H1 (cell line): ENCODE measurements at regions not wholly inside any gene's neighbourhood (a gene's known extent, or its start where the extent isn't known, plus 50 kb on each side); places are given as distances from the start of the nearest gene placed in this dataset.

Experiments used
- CTCF ChIA-PET: fragments of 300-600 bp; sonication (Branson Sonifier 250); formaldehyde crosslinking; loops from one replicate; lab custom pipeline; 2021; ENCODE audit not compliant: partially characterized antibody; lab: Charles Lee
- POLR2A ChIA-PET: fragments of 300-600 bp; sonication (Branson Sonifier 250); formaldehyde crosslinking; loops from one replicate; lab custom pipeline; 2021; ENCODE audit warnings: inconsistent platforms; ENCODE audit not compliant: partially characterized antibody; lab: Charles Lee
- DNase-seq, 2 experiments: peaks; one replicate each; pipeline versions ENCODE4 v3.0.0 to v3.0.0-alpha.2; 2010 to 2022; ENCODE audit warnings: low spot score in 2 of 2, low read depth in 1 of 2, mixed read lengths in 1 of 2
- FAIRE-seq: peaks from 2 replicates; lab custom pipeline; 2011; peaks lifted over from hg19 to GRCh38; lab: Jason Lieb, UNC
- H2AFZ ChIP-seq: 2 replicates; pipeline ENCODE4 v1.8.1; 2012; ENCODE audit warnings: low read length, inconsistent platforms
- H2AK5ac ChIP-seq: 2 replicates; pipeline ENCODE4 v1.6.1; 2013; ENCODE audit warnings: low read depth, low read length
- H2BK120ac ChIP-seq: replicated peaks from 2 replicates; pipeline ENCODE3; 2013; ENCODE audit warnings: low read depth, low read length, inconsistent platforms
- H2BK12ac ChIP-seq: 2 replicates; pipeline ENCODE4 v1.6.1; 2013; ENCODE audit warnings: low read depth, low read length
- H2BK15ac ChIP-seq: 2 replicates; pipeline ENCODE4 v1.6.1; 2013; ENCODE audit warnings: low read length
- H2BK20ac ChIP-seq: 2 replicates; pipeline ENCODE4 v1.6.1; 2013; ENCODE audit warnings: low read length
- H2BK5ac ChIP-seq: 2 replicates; pipeline ENCODE4 v1.6.1; 2013; ENCODE audit warnings: low read depth, low read length
- H3K14ac ChIP-seq: 2 replicates; pipeline ENCODE4 v1.6.1; 2013; ENCODE audit warnings: inconsistent platforms; ENCODE audit not compliant: insufficient read length
- H3K18ac ChIP-seq: 2 replicates; pipeline ENCODE4 v1.6.1; 2013; ENCODE audit warnings: low read length; ENCODE audit errors: extremely low read depth
- H3K23ac ChIP-seq: 2 replicates; pipeline ENCODE4 v1.6.1; 2013; ENCODE audit warnings: inconsistent platforms; ENCODE audit not compliant: insufficient read length
- H3K23me2 ChIP-seq: 2 replicates; pipeline ENCODE4 v1.6.1; 2013; ENCODE audit warnings: low read depth, low read length
- H3K27ac ChIP-seq: 2 replicates; pipeline ENCODE4 v1.6.1; 2011; ENCODE audit warnings: low read depth, low read length, inconsistent platforms
- H3K27me3 ChIP-seq, 4 experiments: replicated peaks in 1 of 4; 1 replicate in 1 of 4; 2 replicates in 3 of 4; pipeline versions ENCODE4 v1.6.1 to v1.8.1; 2011 to 2013; ENCODE audit warnings: low read length in 3 of 4, mild to moderate bottlenecking in 3 of 4, inconsistent platforms in 2 of 4, mixed read lengths in 2 of 4, moderate library complexity in 1 of 4; ENCODE audit not compliant: control insufficient read depth in 3 of 4, insufficient read depth in 3 of 4; ENCODE audit errors: extremely low read depth in 1 of 4
- H3K36me3 ChIP-seq, 4 experiments: 2 replicates each; pipeline versions ENCODE4 v1.6.1 to v1.8.1; 2011 to 2013; ENCODE audit warnings: mild to moderate bottlenecking in 4 of 4, low read length in 3 of 4, moderate library complexity in 2 of 4, control low read depth in 1 of 4, inconsistent platforms in 1 of 4; ENCODE audit not compliant: insufficient read depth in 4 of 4, control insufficient read depth in 2 of 4
- H3K4ac ChIP-seq: replicated peaks from 2 replicates; pipeline ENCODE3; 2013; ENCODE audit warnings: low read length, low read depth, mixed read lengths, inconsistent platforms; ENCODE audit not compliant: insufficient read length
- H3K4me1 ChIP-seq, 4 experiments: replicated peaks in 1 of 4; 1 replicate in 1 of 4; 2 replicates in 3 of 4; pipeline versions ENCODE4 v1.6.1 to v1.8.1; 2011 to 2013; ENCODE audit warnings: low read length in 3 of 4, inconsistent platforms in 2 of 4, mixed read lengths in 1 of 4; ENCODE audit not compliant: insufficient read depth in 4 of 4, control insufficient read depth in 3 of 4
- H3K4me2 ChIP-seq, 2 experiments: 2 replicates each; pipeline versions ENCODE4 v1.6.1 to v1.8.1; 2011 to 2013; ENCODE audit warnings: low read depth in 2 of 2, low read length in 2 of 2, control low read depth in 1 of 2, inconsistent platforms in 1 of 2, mild to moderate bottlenecking in 1 of 2; ENCODE audit not compliant: insufficient read depth in 1 of 2
- H3K4me3 ChIP-seq, 4 experiments: fragments of 200-600, 300-600 bp in 1 of 4; sonication (generic), shearing (Covaris generic), sonication (Bioruptor Twin) in 1 of 4; 2 replicates each; pipeline versions ENCODE4 v1.5.1 to v1.8.1; 2011 to 2016; ENCODE audit warnings: low read length in 4 of 4, low read depth in 3 of 4, control low read depth in 2 of 4, inconsistent platforms in 2 of 4, mild to moderate bottlenecking in 2 of 4, mixed read lengths in 1 of 4, moderate library complexity in 1 of 4; ENCODE audit not compliant: insufficient read depth in 2 of 4; ENCODE audit errors: extremely low read depth in 1 of 4
- H3K56ac ChIP-seq: replicated peaks from 2 replicates; pipeline ENCODE3; 2013; ENCODE audit warnings: low read depth, mild to moderate bottlenecking, mixed read lengths, low read length, inconsistent platforms; ENCODE audit not compliant: insufficient read length
- H3K79me1 ChIP-seq: 2 replicates; pipeline ENCODE4 v1.6.1; 2013; ENCODE audit warnings: low read depth, low read length, control low read depth
- H3K79me2 ChIP-seq, 2 experiments: 2 replicates each; pipeline versions ENCODE4 v1.6.1 to v1.8.1; 2012 to 2013; ENCODE audit warnings: low read length in 2 of 2, mild to moderate bottlenecking in 2 of 2, inconsistent platforms in 1 of 2; ENCODE audit not compliant: insufficient read depth in 2 of 2, control insufficient read depth in 1 of 2
- H3K9ac ChIP-seq, 4 experiments: replicated peaks in 1 of 4; 1 replicate in 1 of 4; 2 replicates in 3 of 4; pipeline versions ENCODE4 v1.6.1 to v1.8.1; 2011 to 2013; ENCODE audit warnings: low read depth in 3 of 4, low read length in 3 of 4, control low read depth in 2 of 4, mild to moderate bottlenecking in 2 of 4, moderate library complexity in 2 of 4, inconsistent platforms in 1 of 4; ENCODE audit errors: extremely low read depth in 1 of 4
- H3K9me3 ChIP-seq, 2 experiments: 2 replicates each; pipeline versions ENCODE4 v1.6.1 to v1.8.1; 2012 to 2013; ENCODE audit warnings: mild to moderate bottlenecking in 2 of 2, moderate library complexity in 2 of 2, control low read depth in 1 of 2, inconsistent platforms in 1 of 2, low read depth in 1 of 2, low read length in 1 of 2, mixed read lengths in 1 of 2; ENCODE audit not compliant: insufficient read depth in 2 of 2
- H4K20me1 ChIP-seq, 2 experiments: replicated peaks in 1 of 2; 2 replicates each; pipeline versions ENCODE3 to v1.8.1; 2011 to 2013; ENCODE audit warnings: inconsistent platforms in 2 of 2, low read length in 2 of 2, mild to moderate bottlenecking in 1 of 2; ENCODE audit not compliant: insufficient read depth in 2 of 2, control insufficient read depth in 1 of 2
- H4K5ac ChIP-seq: 2 replicates; pipeline ENCODE4 v1.6.1; 2013; ENCODE audit warnings: low read length, low read depth, mixed read lengths, inconsistent platforms; ENCODE audit not compliant: insufficient read length
- H4K8ac ChIP-seq: 2 replicates; pipeline ENCODE4 v1.8.0; 2013; ENCODE audit warnings: mild to moderate bottlenecking, moderate library complexity, low read length, inconsistent platforms; ENCODE audit not compliant: insufficient read depth; ENCODE audit errors: extremely low read depth
- H4K91ac ChIP-seq: replicated peaks from 2 replicates; pipeline ENCODE3; 2013; ENCODE audit warnings: low read length, mixed read lengths, inconsistent platforms; ENCODE audit not compliant: insufficient read length
- BCL11A ChIP-seq, 2 experiments: IDR thresholded peaks; one replicate each; pipeline ENCODE4 v1.6.1; 2011; ENCODE audit warnings: low read depth in 2 of 2, low read length in 2 of 2, mild to moderate bottlenecking in 2 of 2
- CBX8 ChIP-seq: fragments of 300-800, 300-1000 bp; sonication (generic); IDR thresholded peaks from 2 replicates; pipeline ENCODE4 v1.7.1; 2016; ENCODE audit warnings: low read depth, low read length, borderline replicate concordance
- EGR1 ChIP-seq: IDR thresholded peaks from 2 replicates; pipeline ENCODE4 v1.6.1; 2011; ENCODE audit warnings: low read depth, low read length, borderline replicate concordance
- GABPA ChIP-seq: IDR thresholded peaks from 2 replicates; pipeline ENCODE4 v1.6.1; 2011; ENCODE audit warnings: mild to moderate bottlenecking, low read length, moderate library complexity, borderline replicate concordance; ENCODE audit not compliant: insufficient read depth
- HDAC6 ChIP-seq: IDR thresholded peaks from one replicate; pipeline ENCODE4 v1.7.1; 2012; ENCODE audit warnings: low read depth, mild to moderate bottlenecking, inconsistent platforms, low read length, moderate library complexity
- POLR2AphosphoS5 ChIP-seq: IDR thresholded peaks from 2 replicates; pipeline ENCODE4 v1.6.1; 2011; ENCODE audit warnings: low read depth, low read length
- RFX5 ChIP-seq: IDR thresholded peaks from 2 replicates; pipeline ENCODE4 v1.6.1; 2011; ENCODE audit warnings: low read depth, low read length, improper control_type of control experiment, borderline replicate concordance
- SAP30 ChIP-seq: fragments of 300-600 bp; sonication (generic); IDR thresholded peaks from 2 replicates; pipeline ENCODE4 v1.7.1; 2012; ENCODE audit warnings: low read length, moderate library complexity, mild to moderate bottlenecking, inconsistent platforms; ENCODE audit not compliant: insufficient read depth, insufficient replicate concordance
- TAF7 ChIP-seq: optimal IDR thresholded peaks from 2 replicates; pipeline ENCODE3; 2011; ENCODE audit warnings: low read depth, mild to moderate bottlenecking, inconsistent platforms, low read length, moderate library complexity, borderline replicate concordance
- WGBS, 2 experiments: shearing (Covaris generic) in 1 of 2; methylation state at CpG; one replicate each; pipeline versions ENCODE4 v1.1.6 to v1.1.7; 2013 to 2015; ENCODE audit warnings: low lambda C conversion rate in 2 of 2, mixed read lengths in 2 of 2, inconsistent platforms in 1 of 2, low coverage in 1 of 2, missing lambda C conversion rate in 1 of 2; ENCODE audit not compliant: insufficient replicate concordance in 2 of 2, insufficient coverage in 1 of 2, insufficient read length in 1 of 2; ENCODE audit errors: extremely low coverage in 1 of 2, missing lambda C conversion rate in 1 of 2; 5-methylcytosine and 5-hydroxymethylcytosine counted together
- TF ChIP-seq, protein P1 (sequence below), 3 experiments: IDR thresholded peaks; 1 replicate in 2 of 3; 2 replicates in 1 of 3; pipeline versions ENCODE4 v1.5.1 to v1.6.1; 2011; ENCODE audit warnings: low read length in 3 of 3, mild to moderate bottlenecking in 3 of 3, inconsistent platforms in 2 of 3, low read depth in 1 of 3, moderate library complexity in 1 of 3; ENCODE audit not compliant: insufficient read depth in 1 of 3; ENCODE audit errors: control extremely low read depth in 1 of 3

DNA sequence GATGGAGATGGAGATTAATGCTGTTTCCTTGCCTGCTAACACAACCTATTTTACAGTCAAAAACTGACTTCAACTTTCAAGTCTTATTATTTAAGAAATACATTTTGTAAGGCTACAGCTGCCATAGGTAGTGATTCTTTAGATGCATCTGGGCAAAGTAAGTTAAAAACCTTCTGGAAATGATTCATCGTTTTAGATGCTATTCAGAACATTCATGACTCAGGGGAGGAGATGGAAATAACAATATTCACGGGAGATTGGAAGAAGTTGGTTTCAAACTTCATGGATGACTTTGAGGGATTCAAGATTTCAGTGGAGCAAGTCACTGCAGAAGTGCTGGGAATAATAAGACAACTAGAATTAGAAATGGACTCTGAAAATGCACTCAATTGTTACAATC is 174.9 kb upstream of the GGTLC1 start:
- Histone ChIP-seq H4K5ac (no peak overlapping the region), H3K4me2 (no peak overlapping the region), H4K8ac (no peak overlapping the region), H4K91ac (no peak overlapping the region), H2BK20ac (no peak overlapping the region), H2BK15ac (no peak overlapping the region), H3K79me1 (no peaks in the 10 kb centered on the region), H3K9me3 (no peaks in the 10 kb centered on the region), H4K20me1 (no peaks in the 10 kb centered on the region), H3K14ac (no peak overlapping the region), H2BK5ac (no peak overlapping the region), H3K27me3 (peaks cover 0 to 1% (median 0%) of the 10 kb centered on the region in 4 experiments; a peak in 2 of 7 replicates), H3K4ac (no peak overlapping the region), H3K23ac (no peak overlapping the region), H3K4me1 (peaks cover 0 to 4% (median 2%) of the 10 kb centered on the region in 4 experiments; a peak in 5 of 7 replicates), H3K4me3 (no peak overlapping the region), H3K79me2 (no peaks in the 10 kb centered on the region), H3K27ac (no peak overlapping the region), H3K56ac (no peak overlapping the region), H2BK12ac (no peak overlapping the region), H3K18ac (no peak overlapping the region), H2AK5ac (no peak overlapping the region), H3K9ac (no peak overlapping the region), H2AFZ (no peak overlapping the region), H2BK120ac (no peak overlapping the region), H3K23me2 (no peaks in the 10 kb centered on the region), H3K36me3 (no peaks in the 10 kb centered on the region)
- 94% methylated on average over 2 of the region's 2 CpGs; no CpG with 5 or more reads in 1 of the 2 experiments for WGBS, 2 experiments
- CTCF ChIA-PET, result interaction anchor here (1.2 to 9.0 kb wide), 6 partner anchors 13 to 617 kb away, joined by 3 to 89 read pairs (median 9); no protein-coding TSS in a partner anchor
- TF ChIP-seq EGR1 (no peak), RFX5 (no peak), HDAC6 (no peak), SAP30 (no peak), POLR2AphosphoS5 (no peak), GABPA (no peak), TAF7 (no peak), BCL11A (IDR thresholded peaks at IDR 0.05; ENCODE audit: low read depth in 2 of 2, low read length in 2 of 2) (no peak), CBX8 (no peak)
- TF ChIP-seq, protein P1, sequence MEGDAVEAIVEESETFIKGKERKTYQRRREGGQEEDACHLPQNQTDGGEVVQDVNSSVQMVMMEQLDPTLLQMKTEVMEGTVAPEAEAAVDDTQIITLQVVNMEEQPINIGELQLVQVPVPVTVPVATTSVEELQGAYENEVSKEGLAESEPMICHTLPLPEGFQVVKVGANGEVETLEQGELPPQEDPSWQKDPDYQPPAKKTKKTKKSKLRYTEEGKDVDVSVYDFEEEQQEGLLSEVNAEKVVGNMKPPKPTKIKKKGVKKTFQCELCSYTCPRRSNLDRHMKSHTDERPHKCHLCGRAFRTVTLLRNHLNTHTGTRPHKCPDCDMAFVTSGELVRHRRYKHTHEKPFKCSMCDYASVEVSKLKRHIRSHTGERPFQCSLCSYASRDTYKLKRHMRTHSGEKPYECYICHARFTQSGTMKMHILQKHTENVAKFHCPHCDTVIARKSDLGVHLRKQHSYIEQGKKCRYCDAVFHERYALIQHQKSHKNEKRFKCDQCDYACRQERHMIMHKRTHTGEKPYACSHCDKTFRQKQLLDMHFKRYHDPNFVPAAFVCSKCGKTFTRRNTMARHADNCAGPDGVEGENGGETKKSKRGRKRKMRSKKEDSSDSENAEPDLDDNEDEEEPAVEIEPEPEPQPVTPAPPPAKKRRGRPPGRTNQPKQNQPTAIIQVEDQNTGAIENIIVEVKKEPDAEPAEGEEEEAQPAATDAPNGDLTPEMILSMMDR (IDR thresholded peaks at IDR 0.05; ENCODE audit: control extremely low read depth in 1 of 3, insufficient read depth in 1 of 3, low read depth in 1 of 3, low read length in 3 of 3), result no peak
- no peak for FAIRE-seq
- POLR2A ChIA-PET, result no interaction called here
- DNase-seq, result no peak
